Activated CD4-positive, alpha-beta T cell treated with anti-CD3 and anti-CD28 coated beads for 36 hours (primary cell): ENCODE measurements at regions not wholly inside any gene's neighbourhood (a gene's known extent, or its start where the extent isn't known, plus 50 kb on each side); places are given as distances from the start of the nearest gene placed in this dataset.

Experiments used
- ATAC-seq: fragments of 200-7000 bp; cut with Tn5 transposase; one replicate; pipeline ENCODE4 v1.10.0; 2021; ENCODE audit warnings: mild to moderate bottlenecking, moderate library complexity
- CTCF ChIA-PET: fragments of 350-600 bp; sonication (Branson Sonifier 250); formaldehyde crosslinking; loops from one replicate; lab custom pipeline; 2021; ENCODE audit warnings: antibody characterized with exemption; lab: Charles Lee
- POLR2A ChIA-PET: fragments of 350-600 bp; sonication (Branson Sonifier 250); formaldehyde crosslinking; loops from one replicate; lab custom pipeline; 2021; ENCODE audit warnings: antibody characterized with exemption, inconsistent platforms; lab: Charles Lee
- DNase-seq: peaks from one replicate; pipeline ENCODE4 v3.0.0-alpha.2; 2020
- H3K27ac Mint-ChIP-seq: one replicate; pipeline ENCODE4 v1.8.0; 2021; ENCODE audit warnings: mixed read lengths
- H3K27me3 Mint-ChIP-seq: one replicate; pipeline ENCODE4 v1.8.0; 2021; ENCODE audit warnings: mixed read lengths
- H3K36me3 Mint-ChIP-seq: one replicate; pipeline ENCODE4 v1.8.0; 2021; ENCODE audit warnings: low read depth, mixed read lengths
- H3K4me1 Mint-ChIP-seq: one replicate; pipeline ENCODE4 v1.8.0; 2021; ENCODE audit warnings: mixed read lengths
- H3K4me3 Mint-ChIP-seq: one replicate; pipeline ENCODE4 v1.8.0; 2021; ENCODE audit warnings: mild to moderate bottlenecking, moderate library complexity, mixed read lengths
- H3K9me3 Mint-ChIP-seq: one replicate; pipeline ENCODE4 v1.8.0; 2021; ENCODE audit warnings: low read depth, mixed read lengths
- intact Hi-C, 2 experiments: fragments of 100-400 bp; cut with DNase I in 1 of 2; cut with micrococcal nuclease in 1 of 2; formaldehyde crosslinking; loops; one replicate each; pipeline versions ENCODE4 v1.14.2 to v1.15.1; 2022 to 2024; cut with DNase I, micrococcal nuclease

DNA sequence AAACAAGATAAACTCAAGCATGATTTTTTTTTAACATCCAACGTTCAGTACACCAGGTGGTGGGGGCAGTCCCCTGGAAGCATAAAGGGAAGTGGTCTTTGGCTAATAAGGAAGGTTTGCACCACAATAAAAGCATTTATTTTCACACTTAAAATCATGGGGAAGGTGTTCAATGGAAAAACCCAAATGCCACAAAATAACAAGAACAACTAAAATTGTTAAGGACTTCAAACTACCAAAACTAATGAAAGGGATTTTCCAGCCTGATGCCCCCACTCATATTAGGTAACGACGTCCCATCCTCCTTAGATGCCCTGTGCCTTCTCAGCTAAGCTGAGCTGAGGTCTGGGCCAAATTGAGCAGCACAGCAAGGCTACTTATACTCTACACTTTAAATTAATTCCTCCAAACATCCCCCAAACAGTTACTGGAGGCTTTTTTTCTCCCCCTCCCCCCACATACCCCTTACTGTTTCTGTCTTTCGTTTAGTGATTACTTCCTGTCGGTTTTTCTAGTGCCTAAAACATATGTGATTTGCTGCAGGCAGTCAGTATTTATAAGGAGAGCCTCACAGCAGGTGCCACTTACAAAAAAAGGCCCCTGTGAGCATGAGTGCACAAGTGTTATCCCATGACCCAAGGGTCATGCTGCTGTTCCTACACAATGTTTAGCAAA is 259.7 kb upstream of the ZNF608 start:
- no peaks in the 10 kb centered on the region for H3K27me3 Mint-ChIP-seq
- H3K36me3 Mint-ChIP-seq, result no peaks in the 10 kb centered on the region
- no peak overlapping the region for H3K27ac Mint-ChIP-seq
- ATAC-seq (no peak), DNase-seq (no peak)
- POLR2A ChIA-PET, result interaction anchor here (0.6 kb wide), 1 partner anchor 160 kb away, joined by 3 read pairs; no protein-coding TSS in a partner anchor
- CTCF ChIA-PET, result no interaction called here
- H3K9me3 Mint-ChIP-seq, result no peaks in the 10 kb centered on the region
- intact Hi-C loops, result no loop called here
- no peak overlapping the region for H3K4me3 Mint-ChIP-seq
- no peaks in the 10 kb centered on the region for H3K4me1 Mint-ChIP-seq

DNA sequence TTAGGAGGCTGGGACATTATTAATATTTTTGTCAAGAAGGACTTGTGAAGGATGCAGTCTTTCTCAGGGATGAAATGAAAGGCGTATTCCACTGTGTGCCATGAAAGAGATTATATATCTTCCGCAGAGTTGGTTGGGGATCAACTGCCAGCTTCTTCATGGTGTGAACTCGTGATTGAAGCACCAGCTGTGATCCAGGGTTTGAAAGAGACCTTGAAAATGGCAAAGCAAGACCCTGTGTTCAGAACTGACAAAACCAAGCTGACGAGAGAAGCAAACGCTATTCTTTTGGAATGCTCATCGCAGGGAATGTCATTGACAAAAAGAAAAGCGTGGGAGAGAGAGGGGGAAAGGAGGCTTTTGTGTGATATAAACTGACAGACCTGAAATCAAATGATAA is 263.9 kb upstream of the ZNF608 start:
- no peak for ATAC-seq
- POLR2A ChIA-PET, result no interaction called here

DNA sequence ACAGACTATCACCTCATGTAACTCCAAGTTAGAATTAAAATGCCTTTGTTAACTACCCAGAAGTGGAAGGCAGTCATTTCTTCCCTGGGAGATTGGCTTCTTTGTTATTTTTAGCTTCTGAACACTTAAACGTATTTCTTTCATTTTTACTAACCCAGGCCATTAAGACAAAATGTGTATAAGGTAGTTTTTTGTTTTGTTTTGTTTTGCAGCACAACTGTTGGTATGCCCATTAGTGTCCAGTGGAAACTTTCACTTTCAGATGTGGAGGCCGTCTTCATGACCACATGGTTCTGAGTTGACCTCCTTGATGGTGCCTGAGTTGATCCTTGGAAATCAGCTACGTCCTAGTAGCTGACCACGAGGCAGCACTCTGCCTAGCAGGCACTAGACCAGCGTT is 264.6 kb upstream of the ZNF608 start:
- no peaks in the 10 kb centered on the region for H3K36me3 Mint-ChIP-seq
- no peak for DNase-seq

More for the DNA sequence above, 263.9 kb upstream of the ZNF608 start:
- no peak for DNase-seq
- H3K27ac Mint-ChIP-seq, result no peak overlapping the region
- H3K9me3 Mint-ChIP-seq, result no peaks in the 10 kb centered on the region
- no peaks in the 10 kb centered on the region for H3K27me3 Mint-ChIP-seq
- H3K4me1 Mint-ChIP-seq, result no peaks in the 10 kb centered on the region
- H3K4me3 Mint-ChIP-seq, result no peak overlapping the region
- intact Hi-C loops, result no loop called here
- no peaks in the 10 kb centered on the region for H3K36me3 Mint-ChIP-seq
- CTCF ChIA-PET, result no interaction called here

DNA sequence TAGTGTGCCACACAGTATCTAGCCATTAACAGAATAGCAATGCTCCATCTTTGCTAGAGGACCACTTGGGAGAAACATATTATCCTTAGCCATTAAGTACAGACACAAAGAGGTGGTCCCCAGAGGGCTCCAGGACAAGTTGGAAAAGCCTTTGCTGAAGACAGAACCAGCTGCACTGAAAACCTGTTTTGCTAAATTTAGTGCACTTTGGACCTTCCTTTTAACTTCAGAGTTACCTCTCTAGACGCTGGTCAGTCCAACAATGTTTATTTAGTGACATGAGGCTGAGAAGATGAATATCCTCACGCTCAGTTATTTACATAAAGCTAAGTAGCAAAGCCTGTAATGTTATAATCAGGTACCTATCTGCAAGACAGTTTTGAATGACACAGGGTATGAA is 265.0 kb upstream of the ZNF608 start:
- intact Hi-C loops, result no loop called here
- no peak overlapping the region for H3K4me3 Mint-ChIP-seq
- no peaks in the 10 kb centered on the region for H3K27me3 Mint-ChIP-seq
- CTCF ChIA-PET, result no interaction called here
- H3K27ac Mint-ChIP-seq, result no peak overlapping the region
- DNase-seq (no peak), ATAC-seq (no peak)
- H3K9me3 Mint-ChIP-seq, result no peaks in the 10 kb centered on the region
- H3K36me3 Mint-ChIP-seq, result no peaks in the 10 kb centered on the region
- POLR2A ChIA-PET, result no interaction called here
- H3K4me1 Mint-ChIP-seq, result no peaks in the 10 kb centered on the region

More for the DNA sequence above, 264.6 kb upstream of the ZNF608 start:
- intact Hi-C loops, result no loop called here
- H3K9me3 Mint-ChIP-seq, result no peaks in the 10 kb centered on the region
- CTCF ChIA-PET, result no interaction called here
- no peak for ATAC-seq
- H3K4me1 Mint-ChIP-seq, result no peaks in the 10 kb centered on the region
- H3K4me3 Mint-ChIP-seq, result no peak overlapping the region
- no peak overlapping the region for H3K27ac Mint-ChIP-seq
- H3K27me3 Mint-ChIP-seq, result no peaks in the 10 kb centered on the region
- POLR2A ChIA-PET, result no interaction called here

DNA sequence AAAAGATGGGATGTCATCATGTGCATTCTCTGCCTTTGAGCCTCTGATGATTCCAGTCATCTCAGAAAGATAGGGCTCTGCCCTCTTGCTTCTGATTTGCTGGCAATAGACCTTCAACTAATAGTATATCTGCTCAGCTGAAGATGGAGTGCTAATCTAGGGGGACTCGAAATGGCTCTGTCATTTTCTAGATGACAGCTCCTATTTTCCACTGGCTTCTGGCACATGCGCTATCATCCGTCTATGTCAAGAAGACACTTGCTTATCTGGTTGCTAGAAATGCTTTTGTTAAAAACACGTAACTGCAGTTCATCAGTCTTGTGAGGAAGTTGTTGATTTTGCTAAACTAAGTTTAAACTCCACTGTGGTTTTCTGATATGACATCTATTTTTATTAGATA is 265.5 kb upstream of the ZNF608 start:
- intact Hi-C loops, result no loop called here
- H3K4me3 Mint-ChIP-seq, result no peak overlapping the region
- no peaks in the 10 kb centered on the region for H3K27me3 Mint-ChIP-seq
- H3K27ac Mint-ChIP-seq, result no peak overlapping the region
- ChIA-PET POLR2A (no interaction called here), CTCF (no interaction called here)
- H3K9me3 Mint-ChIP-seq, result no peaks in the 10 kb centered on the region
- no peaks in the 10 kb centered on the region for H3K4me1 Mint-ChIP-seq
- ATAC-seq, result no peak
- H3K36me3 Mint-ChIP-seq, result no peaks in the 10 kb centered on the region
- DNase-seq, result no peak

DNA sequence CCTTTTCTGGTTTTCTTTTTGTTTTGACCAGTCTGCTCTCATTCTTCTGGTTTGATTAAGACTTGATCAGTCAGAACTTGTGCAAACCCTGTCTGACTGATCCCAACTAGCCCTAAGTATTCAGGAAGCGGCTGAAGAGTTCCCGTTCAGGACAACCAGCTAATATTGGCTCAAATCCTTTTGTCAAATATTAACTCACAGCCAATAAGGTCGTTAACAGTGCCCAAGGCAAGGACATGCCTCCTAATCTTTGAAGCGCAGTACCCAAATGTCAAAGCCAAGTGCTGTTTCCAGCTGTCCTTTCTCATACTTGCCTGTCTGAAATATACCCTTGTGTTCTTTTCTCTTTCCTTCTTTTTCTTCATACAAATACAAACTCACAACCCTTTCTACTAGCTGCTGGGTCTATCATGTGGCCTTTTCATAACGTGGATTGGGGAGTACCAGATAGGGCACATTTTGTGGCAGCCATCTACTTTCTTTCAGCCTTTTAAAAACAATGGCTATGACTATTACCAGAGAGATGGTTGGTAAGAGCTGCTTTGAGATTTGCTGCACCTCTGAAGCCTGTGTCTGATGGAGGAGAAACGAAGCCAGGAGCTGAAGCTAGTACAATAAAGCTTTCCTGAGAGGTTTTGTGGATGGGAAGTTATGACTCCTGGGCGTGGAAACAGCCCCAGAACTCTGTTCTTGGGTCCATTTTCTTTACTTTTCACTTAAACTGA is 266.4 kb upstream of the ZNF608 start:
- H3K27me3 Mint-ChIP-seq, result no peaks in the 10 kb centered on the region
- H3K36me3 Mint-ChIP-seq, result no peaks in the 10 kb centered on the region
- no peaks in the 10 kb centered on the region for H3K4me1 Mint-ChIP-seq
- no peak overlapping the region for H3K27ac Mint-ChIP-seq
- no peak for DNase-seq
- ChIA-PET CTCF (no interaction called here), POLR2A (no interaction called here)
- H3K4me3 Mint-ChIP-seq, result no peak overlapping the region
- intact Hi-C loops, result no loop called here
- H3K9me3 Mint-ChIP-seq, result no peaks in the 10 kb centered on the region
- ATAC-seq, result no peak

DNA sequence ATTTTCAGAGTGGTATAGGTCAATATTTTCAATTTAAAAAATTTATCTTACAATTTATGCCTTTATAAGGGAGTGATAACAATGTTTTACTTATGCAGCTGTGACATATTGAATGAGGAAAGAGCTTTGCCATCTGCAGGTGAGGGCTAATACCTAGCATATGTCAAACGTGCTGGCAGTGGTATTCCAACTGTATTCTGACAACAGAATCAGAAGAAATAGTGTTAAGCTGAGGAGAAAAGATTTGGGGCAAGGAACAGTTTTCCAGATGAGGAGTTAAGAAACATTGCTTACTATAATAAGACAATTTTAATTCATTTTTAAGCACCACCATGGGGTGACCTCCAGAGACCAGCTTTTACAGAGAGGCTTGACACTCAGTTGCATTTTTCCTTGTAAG is 267.8 kb upstream of the ZNF608 start:
- no peaks in the 10 kb centered on the region for H3K27me3 Mint-ChIP-seq
- DNase-seq, result no peak
- H3K36me3 Mint-ChIP-seq, result no peaks in the 10 kb centered on the region
- no peak overlapping the region for H3K27ac Mint-ChIP-seq
- H3K4me3 Mint-ChIP-seq, result no peak overlapping the region
- H3K9me3 Mint-ChIP-seq, result no peaks in the 10 kb centered on the region
- intact Hi-C loops, result no loop called here
- ChIA-PET CTCF (no interaction called here), POLR2A (no interaction called here)
- ATAC-seq, result no peak
- no peaks in the 10 kb centered on the region for H3K4me1 Mint-ChIP-seq

DNA sequence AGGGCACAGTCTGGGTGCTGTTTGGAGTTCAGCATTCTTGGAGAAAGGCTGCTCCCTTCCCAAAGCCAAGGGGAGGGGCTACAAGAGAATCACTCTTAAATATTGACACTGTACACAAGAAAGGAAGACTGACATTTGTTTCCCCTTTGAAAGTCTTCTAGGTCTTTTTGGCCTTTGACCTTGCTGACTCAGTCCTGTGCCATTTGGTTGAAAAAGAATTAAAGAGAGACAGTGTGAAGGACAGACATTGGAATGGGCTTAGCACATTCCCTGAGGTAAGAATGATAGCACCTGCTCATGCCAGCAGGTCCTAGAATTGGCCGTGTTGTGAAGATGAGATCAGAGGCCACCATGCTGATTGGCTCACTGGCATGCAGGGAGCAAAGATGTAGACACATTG is 271.4 kb upstream of the ZNF608 start:
- ChIA-PET CTCF (no interaction called here), POLR2A (no interaction called here)
- Mint-ChIP-seq H3K4me3 (no peak overlapping the region), H3K27me3 (no peaks in the 10 kb centered on the region), H3K9me3 (no peaks in the 10 kb centered on the region), H3K4me1 (no peaks in the 10 kb centered on the region), H3K27ac (no peak overlapping the region), H3K36me3 (no peaks in the 10 kb centered on the region)
- ATAC-seq (no peak), DNase-seq (no peak)
- intact Hi-C loops, result no loop called here

DNA sequence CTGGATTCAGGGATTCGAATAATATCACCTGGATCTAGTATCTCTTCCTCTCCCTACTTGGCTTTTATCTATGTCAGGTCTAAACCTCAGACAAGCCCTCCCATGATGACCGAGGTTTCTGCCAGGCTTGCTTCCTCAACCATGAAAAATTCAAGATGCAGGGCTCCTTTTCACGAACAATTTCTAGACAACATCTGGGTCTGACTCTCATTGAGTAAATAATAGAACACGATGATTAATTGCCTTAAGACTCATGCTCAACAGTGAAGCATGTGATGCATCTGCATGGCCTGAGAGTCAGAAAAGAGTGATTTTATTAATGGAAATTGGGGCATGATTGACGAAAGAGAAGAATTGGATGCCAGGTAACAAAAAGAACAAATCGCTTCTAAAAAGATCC is 277.2 kb upstream of the ZNF608 start:
- intact Hi-C loops, result no loop called here
- POLR2A ChIA-PET, result no interaction called here
- no peak for ATAC-seq
- Mint-ChIP-seq H3K27ac (no peak overlapping the region), H3K27me3 (no peaks in the 10 kb centered on the region), H3K9me3 (no peaks in the 10 kb centered on the region), H3K36me3 (no peaks in the 10 kb centered on the region), H3K4me3 (no peak overlapping the region), H3K4me1 (no peaks in the 10 kb centered on the region)
- CTCF ChIA-PET, result no interaction called here
- no peak for DNase-seq

DNA sequence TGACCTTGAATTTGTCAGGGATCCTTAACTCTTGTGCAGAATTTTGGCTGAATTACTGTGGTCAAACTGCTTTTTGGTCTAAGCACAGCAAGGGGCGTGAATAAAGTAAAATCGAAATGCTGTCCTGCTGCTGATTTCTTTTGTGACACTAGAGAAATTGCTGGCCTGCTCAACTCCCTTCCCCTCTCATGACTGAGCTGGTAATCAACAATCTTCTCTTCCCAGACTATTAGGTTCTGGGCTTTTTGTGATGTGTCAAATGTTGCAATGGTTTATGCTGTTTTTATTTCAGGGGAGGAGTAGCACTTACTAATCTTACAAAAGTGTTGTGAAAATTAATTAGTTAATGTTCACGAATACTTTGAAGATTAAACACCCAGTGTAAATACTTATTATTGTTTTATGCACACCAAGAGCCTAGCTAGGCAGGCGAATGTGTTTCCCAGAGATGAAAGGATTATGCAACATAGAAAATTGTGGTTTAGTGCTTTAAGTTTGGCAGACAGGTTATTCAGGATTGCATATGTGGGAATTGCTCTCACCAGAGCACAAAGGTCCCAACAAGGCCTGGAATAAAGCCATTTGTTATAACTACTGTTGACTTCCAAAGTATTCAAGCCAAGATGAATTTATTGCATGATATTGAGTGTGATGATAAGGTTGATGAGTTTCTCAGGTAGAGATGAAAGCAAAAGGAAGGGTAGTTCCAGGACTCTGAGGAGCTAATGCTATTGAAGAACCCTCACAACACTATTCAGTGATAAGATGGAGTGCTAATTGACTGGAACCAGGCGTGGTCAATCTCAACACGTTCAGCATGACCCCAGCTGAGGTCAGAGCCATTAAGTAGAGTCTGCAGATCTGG is 280.7 kb upstream of the ZNF608 start:
- no peak for DNase-seq
- no peak overlapping the region for H3K27ac Mint-ChIP-seq
- no peaks in the 10 kb centered on the region for H3K27me3 Mint-ChIP-seq
- no peak overlapping the region for H3K4me3 Mint-ChIP-seq
- intact Hi-C loops, result no loop called here
- no peaks in the 10 kb centered on the region for H3K36me3 Mint-ChIP-seq
- H3K9me3 Mint-ChIP-seq, result no peaks in the 10 kb centered on the region
- ATAC-seq, result no peak
- ChIA-PET POLR2A (no interaction called here), CTCF (no interaction called here)
- no peaks in the 10 kb centered on the region for H3K4me1 Mint-ChIP-seq

DNA sequence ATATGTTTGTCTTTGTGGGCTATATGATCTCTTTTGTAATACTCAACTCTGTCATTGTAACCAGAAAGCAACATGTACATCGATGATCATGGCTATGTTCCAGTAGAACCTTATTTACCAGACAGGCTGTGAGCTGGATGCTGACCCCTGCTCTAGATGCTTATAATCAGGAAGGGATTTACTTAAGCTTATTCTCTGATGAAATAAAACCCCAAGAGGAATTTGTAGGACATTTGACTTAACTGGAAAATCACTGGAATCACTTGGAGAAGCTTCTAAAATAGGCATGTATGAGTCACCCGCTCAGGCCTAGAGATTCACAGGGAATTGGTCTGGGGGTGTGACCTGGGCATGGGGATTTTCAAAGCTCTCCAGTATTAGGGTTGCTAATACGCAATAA is 285.8 kb upstream of the ZNF608 start:
- no peaks in the 10 kb centered on the region for H3K9me3 Mint-ChIP-seq
- intact Hi-C loops, result no loop called here
- H3K36me3 Mint-ChIP-seq, result no peaks in the 10 kb centered on the region
- no peak overlapping the region for H3K4me3 Mint-ChIP-seq
- no peaks in the 10 kb centered on the region for H3K27me3 Mint-ChIP-seq
- H3K27ac Mint-ChIP-seq, result no peak overlapping the region
- H3K4me1 Mint-ChIP-seq, result no peaks in the 10 kb centered on the region
- no peak for DNase-seq
- ChIA-PET CTCF (no interaction called here), POLR2A (no interaction called here)
- no peak for ATAC-seq

DNA sequence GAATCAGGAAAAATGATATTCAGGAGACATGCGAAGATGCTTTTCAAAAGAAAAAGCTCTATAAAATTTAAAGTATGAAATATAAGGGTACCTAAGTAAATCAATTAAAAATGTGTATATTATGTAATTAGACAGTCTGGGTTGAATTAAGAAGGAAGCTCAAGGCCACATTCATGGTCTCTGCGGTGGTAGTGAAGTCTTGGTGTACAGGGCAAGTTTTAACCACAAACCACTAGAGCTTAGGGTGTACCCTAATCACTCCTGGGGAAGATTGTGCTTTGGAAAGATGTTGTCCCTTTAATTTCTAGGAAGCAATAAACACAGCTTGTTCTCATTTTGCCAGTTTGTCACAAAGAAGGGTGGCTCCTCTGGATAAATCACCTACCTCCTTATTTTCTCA is 287.2 kb upstream of the ZNF608 start:
- CTCF ChIA-PET, result no interaction called here
- intact Hi-C loops, result no loop called here
- H3K27me3 Mint-ChIP-seq, result no peaks in the 10 kb centered on the region
- H3K4me3 Mint-ChIP-seq, result no peak overlapping the region
- no peak overlapping the region for H3K27ac Mint-ChIP-seq
- no peak for DNase-seq
- no peaks in the 10 kb centered on the region for H3K36me3 Mint-ChIP-seq
- POLR2A ChIA-PET, result no interaction called here
- no peaks in the 10 kb centered on the region for H3K4me1 Mint-ChIP-seq
- H3K9me3 Mint-ChIP-seq, result no peaks in the 10 kb centered on the region
- ATAC-seq, result no peak
